Gastrocnemius medialis (tissue), 4 donors: ENCODE measurements at regions not wholly inside any gene's neighbourhood (a gene's known extent, or its start where the extent isn't known, plus 50 kb on each side); places are given as distances from the start of the nearest gene placed in this dataset.

Source experiments
- CTCF ChIP-seq, 5 experiments: fragments of 450-650 bp in 3 of 5; fragments of 200-600 bp in 2 of 5; sonication (generic) in 2 of 5; IDR thresholded peaks in 4 of 5; conservative IDR thresholded peaks in 1 of 5; 1 replicate in 4 of 5; 2 replicates in 1 of 5; pipeline ENCODE4 v1.5.1; 2016 to 2019; ENCODE audit warnings: antibody characterized with exemption in 5 of 5, mild to moderate bottlenecking in 3 of 5, moderate library complexity in 3 of 5
- POLR2A ChIP-seq, 2 donors: fragments of 450-650 bp; IDR thresholded peaks; one replicate each; pipeline ENCODE4 v1.6.1; 2017; ENCODE audit warnings: antibody characterized with exemption in 2 of 2, mild to moderate bottlenecking in 2 of 2, moderate library complexity in 2 of 2

- no peak for TF ChIP-seq CTCF (IDR thresholded peaks at IDR 0.05 in 4 of 5, conservative IDR thresholded peaks at IDR 0.05 in 1 of 5)
- no peak for TF ChIP-seq POLR2A (IDR thresholded peaks at IDR 0.05)
These were observed 670.5 kb upstream of the USP24 start for GRCh38 chr1:55885619-55886018.
